Caki2 (cell line): ENCODE measurements at regions not wholly inside any gene's neighbourhood (a gene's known extent, or its start where the extent isn't known, plus 50 kb on each side); places are given as distances from the start of the nearest gene placed in this dataset.

Source experiments
- DNase-seq: peaks from one replicate; pipeline ENCODE4 v3.0.0-alpha.2; 2015; ENCODE audit warnings: low read depth
- in situ Hi-C: cut with HindIII; loops from 2 replicates; pipeline ENCODE4 v1.10.0; 2016; ENCODE audit warnings: low sequenced_read_pairs, low pct_unique_long_range_greater_than_20kb, mixed read lengths

DNA sequence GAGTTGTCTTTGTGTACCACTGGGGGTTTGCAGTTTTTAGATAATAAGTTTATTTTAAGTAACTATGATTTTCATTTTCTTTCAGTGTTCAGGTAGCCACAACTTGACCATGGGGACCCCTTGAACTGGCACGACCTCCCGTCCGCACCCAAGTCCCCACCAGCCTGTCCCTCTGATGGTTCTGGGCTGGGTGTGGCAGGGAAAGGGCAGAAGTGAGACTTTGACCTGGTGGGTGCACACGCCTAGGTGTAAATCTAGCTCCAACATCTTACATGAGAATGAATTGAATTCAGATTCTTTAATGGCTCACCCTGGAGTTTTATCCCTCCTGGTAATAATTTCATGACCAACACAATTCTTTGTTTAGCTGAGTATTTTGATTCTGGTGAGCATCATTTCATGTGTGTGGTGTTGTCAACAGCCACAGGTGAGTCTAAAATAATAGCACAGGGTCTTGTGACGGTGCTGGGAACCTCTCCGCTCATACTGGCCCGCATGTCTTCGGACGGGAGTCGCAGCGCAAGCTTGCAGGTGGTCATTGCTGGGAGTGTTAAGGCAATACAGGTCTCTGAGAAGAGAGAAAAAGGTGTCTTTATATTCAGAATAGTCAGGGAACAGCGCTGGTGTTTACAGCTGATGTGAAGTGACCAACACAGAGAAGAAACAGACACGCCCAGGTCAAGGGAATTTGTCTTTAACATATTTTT lies 50.8 kb upstream of the POFUT2 start:
- in situ Hi-C loops: loop anchor here (25.0 kb wide), 1 partner anchor 174 kb away; no protein-coding TSS in a partner anchor
- DNase-seq: no peak

DNA sequence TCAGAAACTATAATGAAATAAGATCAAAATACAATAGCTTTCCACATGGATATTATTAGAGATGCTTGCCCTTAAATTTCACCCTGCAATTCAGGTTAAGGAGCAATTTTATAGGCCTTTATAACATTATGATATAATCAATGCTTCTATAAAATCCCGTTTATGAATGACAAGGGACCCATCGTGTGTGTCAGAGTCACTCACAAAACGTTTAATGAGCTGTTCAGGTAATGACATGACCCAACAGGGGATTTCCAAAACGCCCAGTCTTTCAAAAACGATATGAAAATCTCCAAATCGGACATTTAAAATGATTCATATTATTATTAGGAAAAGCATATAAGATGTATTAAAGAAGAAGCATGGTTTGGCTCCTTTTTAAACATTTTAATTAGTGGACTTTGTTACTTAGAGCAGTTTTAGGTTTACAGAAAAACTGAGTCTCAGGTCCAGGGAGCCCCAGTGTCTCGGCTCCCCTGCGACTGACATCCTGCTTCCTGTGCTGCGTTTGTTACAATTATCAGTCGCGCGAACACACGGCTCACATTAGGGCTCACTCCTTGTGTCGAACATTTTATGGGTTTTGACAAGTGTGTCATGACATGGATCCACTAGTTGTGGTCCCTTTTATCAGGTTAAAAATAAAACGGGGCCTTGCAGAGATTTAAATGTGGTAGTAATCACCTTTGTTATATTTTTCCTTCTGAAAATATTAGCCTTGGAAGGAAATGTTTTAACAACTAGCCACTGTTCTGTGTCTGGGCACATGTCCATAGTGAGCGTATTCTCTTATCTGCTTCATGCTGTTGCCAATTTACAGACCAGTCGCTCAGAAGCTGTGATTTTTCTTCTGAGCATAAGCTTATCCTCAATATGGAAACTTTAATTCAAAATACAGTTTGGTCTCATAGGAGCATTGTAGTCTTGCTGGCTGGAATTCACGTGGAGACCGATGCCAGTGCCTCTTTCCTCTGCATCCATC lies 52.0 kb upstream of the POFUT2 start:
- DNase-seq: no peak
- in situ Hi-C loops: loop anchor here (25.0 kb wide), 1 partner anchor 173 kb away; no protein-coding TSS in a partner anchor

DNA sequence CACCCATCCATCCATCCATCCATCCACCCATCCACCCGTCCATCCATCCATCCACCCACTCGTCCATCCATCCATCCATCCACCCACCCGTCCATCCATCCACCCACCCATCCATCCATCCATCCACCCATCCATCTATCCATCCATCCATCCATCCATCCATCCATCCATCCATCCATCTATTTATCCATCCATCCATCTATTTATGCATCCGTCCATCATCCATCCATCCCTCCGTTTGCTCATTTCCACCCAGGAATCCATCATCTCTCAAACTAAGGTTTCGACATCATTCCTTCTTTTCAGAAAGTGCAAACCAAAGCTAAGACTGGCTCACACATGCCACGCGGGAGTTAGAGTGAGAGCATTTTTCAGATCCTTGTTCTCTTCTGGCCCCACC lies 52.8 kb upstream of the POFUT2 start:
- in situ Hi-C loops: loop anchor here (25.0 kb wide), 1 partner anchor 172 kb away; no protein-coding TSS in a partner anchor
- no peak for DNase-seq

DNA sequence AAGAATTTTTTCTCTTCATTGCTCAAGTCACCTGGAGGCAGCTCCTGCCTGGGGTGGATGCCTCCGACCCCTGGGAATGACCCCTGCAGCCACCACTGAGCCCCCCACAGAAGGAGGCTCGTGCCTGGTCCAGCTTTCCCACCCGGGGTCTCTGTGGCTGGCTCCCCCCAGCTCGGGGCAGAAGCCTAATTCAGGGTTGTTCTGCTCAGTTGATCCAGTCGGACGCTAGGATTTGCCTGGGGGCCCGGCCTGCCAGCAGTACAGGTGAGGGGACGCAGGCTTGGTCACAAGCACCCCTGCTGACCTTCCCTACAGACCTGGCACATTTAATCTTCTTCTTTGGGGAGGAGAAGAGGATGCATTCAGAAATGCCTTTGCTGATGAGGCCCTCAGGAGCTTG lies 53.6 kb upstream of the POFUT2 start:
- DNase-seq: no peak
- in situ Hi-C loops: loop anchor here (25.0 kb wide), 1 partner anchor 171 kb away; no protein-coding TSS in a partner anchor

DNA sequence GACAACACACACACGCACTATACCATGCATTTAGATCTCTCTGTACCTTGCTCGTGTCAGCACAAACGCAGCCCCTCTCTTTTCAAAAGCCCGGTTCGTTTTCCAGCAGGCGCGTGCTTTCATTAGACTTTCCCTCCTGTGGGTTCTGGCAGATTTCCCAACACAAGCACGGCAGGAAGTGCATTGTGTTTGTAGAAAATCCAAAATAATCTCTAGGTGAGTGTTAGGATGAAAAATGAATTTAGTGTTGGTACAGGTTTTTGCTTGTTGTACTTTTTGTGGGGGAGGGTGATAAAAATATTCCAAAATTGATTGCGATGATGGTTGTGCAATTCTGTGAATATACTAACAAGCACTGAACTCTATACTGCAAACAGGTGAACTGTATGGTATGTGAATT lies 54.1 kb upstream of the POFUT2 start:
- in situ Hi-C loops: loop anchor here (25.0 kb wide), 1 partner anchor 171 kb away; no protein-coding TSS in a partner anchor
- no peak for DNase-seq

DNA sequence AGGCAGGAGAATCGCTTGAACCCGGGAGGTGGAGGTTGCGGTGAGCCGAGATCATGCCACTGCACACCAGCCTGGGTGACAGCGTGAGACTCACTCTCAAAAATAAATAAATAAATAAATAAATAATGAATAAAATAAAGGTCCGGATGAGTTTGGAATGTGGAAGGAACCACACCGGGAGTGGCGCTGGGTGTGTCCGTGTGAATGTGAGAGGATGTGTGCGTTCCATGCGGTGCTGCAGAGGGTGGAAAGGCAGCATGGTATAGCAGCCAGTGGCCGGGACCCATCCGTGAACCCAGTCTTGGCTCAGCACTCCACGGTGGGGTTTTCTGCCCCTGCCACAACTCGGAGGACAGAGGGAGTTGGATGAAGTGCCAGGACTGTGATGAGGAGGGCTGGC lies 56.2 kb upstream of the POFUT2 start:
- in situ Hi-C loops: loop anchor here (25.0 kb wide), 1 partner anchor 168 kb away; no protein-coding TSS in a partner anchor
- DNase-seq: no peak

DNA sequence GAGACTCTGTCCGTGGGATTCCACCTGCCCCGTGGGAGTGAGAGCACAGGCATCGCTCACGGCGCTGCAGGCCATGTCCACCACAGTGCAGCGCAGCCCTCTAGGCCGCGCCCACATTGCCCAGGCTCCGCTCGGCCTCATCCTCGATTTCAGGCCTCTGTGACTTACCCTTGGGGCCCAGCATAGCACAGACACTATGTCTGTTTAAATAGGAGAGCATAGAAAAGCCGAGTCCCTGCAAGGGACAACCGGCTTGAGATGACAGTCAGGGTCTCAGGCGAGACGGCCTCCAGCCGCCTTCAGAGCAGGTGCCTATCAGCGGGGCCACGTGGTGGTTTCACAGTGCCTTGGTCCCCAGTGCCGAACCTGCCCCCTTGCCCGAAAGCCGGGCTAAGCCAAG lies 56.9 kb upstream of the POFUT2 start:
- in situ Hi-C loops: loop anchor here (25.0 kb wide), 1 partner anchor 168 kb away; no protein-coding TSS in a partner anchor
- DNase-seq: no peak

DNA sequence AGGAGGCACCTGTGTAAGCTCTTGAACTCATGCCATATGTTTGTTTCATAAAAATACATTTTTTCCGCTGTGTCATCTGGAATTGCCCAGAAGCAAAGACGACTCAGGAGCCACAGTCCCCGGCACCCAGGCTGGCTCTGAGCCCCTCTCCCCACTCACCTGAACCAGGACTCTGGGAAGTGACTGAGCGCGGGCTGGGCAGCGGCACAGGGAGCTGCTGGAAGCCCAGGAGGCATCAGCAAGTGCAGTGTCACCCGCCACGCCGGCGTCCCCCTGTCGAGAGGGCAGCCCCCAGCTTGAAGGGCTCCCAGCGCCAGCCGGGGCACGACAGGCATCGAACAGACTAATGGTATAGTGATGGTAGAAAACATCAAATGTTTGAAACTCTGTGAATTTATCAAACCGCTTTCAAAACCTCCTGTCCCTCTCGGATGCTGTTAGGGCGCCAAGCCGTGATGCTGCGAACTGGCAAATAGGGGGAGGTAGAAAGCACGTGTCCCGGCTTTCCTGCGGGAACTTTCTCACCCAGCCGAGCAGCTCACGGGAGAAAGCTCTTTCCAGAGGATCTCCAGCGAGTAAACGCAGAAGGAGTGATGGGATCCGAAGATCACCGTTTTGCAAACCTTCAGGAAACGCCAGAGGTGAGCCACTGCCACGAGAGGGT lies 57.8 kb upstream of the COL18A1 start:
- DNase-seq: no peak

DNA sequence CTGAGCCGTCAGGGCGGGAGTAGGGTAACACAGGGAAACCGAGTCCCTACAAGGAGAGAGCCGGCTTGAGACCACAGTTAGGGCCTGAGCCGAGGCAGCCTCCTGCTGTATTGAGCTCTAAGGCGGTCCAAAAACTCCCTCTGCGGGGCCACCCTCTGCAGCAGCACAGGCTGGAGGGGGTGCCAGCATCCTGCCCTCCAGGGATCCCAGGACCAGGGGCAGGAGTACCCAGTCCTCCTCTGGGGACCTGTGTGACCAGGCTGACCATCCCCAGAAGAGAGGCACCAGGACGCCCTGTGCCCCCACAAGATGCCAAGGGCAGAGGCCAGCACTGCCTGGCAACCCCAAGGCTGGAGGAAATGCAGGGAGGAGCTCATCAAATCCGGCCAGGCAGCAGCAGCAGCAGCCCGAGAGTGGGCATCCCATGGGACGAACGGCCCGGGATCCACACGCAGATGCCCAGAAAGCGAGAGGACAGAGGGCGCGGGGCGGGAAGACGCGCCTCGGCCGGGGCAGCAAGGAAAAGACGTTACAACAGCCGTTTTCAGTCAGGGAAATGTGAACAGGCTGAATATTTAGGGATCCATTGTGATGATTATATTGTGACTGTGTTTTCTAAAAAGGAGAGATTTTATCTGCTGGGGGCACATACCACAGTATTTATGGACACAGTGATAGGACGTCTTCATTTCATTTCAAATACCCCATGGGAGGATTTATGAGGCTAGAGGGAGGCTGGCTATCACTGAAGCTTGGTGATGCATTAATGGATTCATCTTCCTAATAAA lies 57.1 kb upstream of the COL18A1 start:
- in situ Hi-C loops: loop anchor here (25.0 kb wide), 1 partner anchor 164 kb away; no protein-coding TSS in a partner anchor
- no peak for DNase-seq

More for the DNA sequence above, 57.8 kb upstream of the COL18A1 start:
- in situ Hi-C loops: loop anchor here (25.0 kb wide), 1 partner anchor 165 kb away; no protein-coding TSS in a partner anchor

DNA sequence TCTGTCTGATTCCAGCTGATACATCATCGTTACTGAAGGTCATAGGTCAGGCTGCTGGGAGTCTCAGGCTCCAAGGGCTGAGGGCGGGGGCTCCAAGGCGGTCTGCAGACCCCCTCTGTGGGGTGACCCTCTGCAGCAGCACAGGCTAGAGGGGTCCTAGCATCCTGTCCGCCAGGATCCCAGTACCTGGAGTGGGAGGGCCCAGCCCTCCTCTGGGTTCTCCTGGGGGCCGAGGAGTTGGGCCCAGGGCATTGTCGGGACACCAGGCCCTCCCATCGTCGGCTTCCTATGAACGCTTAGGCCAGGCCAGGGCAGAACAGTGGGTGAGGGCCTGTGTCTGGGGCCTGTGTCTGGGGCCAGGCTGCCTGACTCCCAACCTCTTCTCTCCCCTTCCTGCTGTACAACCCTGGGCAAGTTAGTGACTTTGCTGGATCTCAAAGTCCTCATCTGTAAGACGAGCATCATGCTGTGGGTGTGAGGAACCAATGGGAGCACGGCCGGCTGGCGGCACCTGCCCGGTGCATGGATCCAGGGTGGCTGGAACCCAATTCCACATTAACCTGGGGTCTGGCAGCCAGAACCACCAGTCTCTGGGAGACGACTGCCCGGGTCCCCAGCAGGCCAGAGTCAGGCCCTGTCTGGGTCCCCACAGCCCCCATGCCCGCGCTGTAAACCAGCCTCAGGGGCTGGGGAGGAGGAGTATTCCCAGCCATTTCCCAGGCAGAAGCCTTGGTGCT lies 56.2 kb upstream of the COL18A1 start:
- no peak for DNase-seq
- in situ Hi-C loops: loop anchor here (25.0 kb wide), 1 partner anchor 164 kb away; no protein-coding TSS in a partner anchor

DNA sequence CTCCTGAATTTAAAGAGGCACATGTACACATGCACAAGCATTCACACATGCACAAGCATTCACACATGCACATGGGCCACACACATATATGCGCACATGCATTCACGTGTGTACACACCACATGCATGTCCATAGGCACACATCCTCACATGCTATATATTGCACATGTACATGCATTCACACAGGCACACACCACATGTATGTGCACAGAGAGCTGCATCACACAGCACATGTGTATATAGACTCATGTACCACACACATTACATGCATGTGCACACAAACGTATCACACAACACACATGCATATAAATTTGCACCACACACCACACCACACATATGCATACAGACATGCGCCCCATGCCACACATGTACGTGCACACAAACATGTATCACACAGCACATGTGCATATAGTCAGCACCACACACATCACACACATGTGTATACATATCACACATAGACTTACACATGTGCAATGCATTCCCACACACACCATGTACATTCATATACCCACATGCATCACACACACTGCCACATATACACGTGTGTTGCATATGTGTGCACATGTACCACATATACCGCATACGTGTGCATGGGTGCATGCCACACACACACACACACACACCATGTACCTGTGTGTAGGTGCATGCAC lies 54.6 kb upstream of the COL18A1 start:
- in situ Hi-C loops: no loop called here
- no peak for DNase-seq

DNA sequence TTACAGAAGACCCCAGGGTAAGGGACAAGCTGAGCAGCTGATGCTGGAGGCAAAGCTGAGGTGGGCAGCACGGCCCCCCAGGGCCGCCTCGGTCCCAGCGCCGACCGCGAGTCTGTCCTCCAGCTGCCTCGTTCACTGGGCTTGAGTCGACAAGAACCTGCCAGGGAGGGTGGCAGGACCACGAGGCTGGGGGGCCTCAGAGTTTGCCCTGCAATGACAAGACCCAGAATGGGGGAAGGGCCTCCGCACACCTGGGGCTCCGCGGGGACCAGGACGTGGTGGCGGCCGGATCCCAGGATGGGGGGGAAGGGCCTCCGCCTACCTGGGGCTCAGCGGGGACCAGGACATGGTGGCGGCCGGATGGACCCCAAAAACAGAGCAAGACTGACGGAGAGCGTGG lies 53.9 kb upstream of the COL18A1 start:
- in situ Hi-C loops: no loop called here
- DNase-seq: no peak

DNA sequence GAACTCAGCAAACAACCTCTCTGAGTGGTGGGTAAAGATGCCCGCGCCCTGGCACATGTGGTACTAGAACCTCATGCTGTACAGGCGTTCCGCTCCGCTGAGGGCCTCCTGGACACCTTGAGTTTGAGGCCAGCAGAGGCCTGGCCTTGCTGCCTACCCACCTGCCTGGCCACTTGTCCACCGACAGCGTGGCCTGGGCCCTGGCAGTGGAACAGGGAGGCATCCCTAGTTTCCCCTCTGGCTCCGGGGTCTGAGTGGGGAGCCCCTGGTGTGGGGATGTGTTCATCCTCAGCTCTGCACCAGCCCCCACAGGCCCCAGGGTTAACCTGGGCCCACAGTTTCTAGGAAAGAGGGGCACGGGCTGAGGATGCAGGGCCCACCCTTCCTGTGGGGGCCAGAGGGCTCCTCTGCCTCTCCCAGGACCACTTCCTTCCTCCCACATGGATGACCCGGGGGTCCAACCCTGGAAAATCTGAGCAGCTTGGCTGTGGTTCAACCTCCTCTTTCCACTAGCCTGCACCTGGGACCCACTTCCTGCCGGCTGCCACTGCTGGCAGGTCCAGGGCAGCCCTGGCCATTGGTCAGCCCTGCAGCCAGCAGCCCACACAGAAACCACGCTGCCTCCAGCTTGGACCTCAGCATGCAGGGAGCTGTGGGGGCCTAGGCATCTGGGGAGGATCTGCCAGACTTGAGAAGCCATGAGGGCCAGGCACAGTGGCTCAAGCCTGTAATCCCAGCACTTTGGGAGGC lies 53.3 kb upstream of the COL18A1 start:
- in situ Hi-C loops: no loop called here
- no peak for DNase-seq

DNA sequence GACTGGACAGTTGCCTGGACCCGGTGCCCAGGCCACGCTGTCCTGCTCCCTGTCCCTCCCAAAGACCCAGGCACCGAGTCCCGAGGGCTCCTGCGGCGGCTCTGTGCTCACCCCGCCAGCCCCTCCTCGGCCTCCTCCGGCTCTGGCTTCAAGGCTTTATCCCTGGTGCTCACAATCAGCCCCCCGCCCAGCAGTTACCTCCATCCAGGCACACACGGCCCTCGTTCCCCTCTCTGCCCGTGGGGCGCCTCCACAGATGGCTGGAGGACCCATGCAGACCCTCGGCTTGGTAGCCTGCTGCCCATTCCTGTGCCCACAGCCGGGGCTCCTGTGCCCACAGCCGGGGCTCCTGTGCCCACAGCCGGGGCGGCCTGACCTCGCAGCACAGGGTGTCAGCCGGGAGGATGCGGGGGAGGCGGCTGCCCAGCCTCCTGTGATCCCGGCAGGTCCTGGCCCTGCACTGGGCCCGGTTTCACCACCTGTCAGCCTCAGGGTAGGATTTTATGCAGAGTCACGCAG lies 52.3 kb upstream of the COL18A1 start:
- in situ Hi-C loops: no loop called here
- DNase-seq: no peak

DNA sequence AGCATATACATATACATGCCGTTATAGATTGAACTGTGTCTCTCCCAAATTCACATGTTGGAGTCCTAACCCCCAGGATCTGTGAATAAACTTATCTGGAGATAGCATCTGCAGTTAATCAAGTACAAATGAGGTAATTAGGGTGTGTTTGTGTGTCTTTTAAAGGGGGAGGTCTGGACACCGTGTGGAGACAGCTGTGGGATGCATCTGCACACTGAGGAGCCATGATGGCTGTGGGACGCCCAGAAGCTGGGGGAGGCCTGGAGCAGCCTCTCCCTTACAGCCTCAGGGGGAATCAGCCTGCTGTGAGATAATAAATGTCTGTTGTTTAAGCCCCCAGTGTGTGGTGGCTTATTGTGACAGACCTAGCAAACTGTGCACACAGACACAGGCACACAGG lies 51.8 kb upstream of the COL18A1 start:
- in situ Hi-C loops: no loop called here
- no peak for DNase-seq

DNA sequence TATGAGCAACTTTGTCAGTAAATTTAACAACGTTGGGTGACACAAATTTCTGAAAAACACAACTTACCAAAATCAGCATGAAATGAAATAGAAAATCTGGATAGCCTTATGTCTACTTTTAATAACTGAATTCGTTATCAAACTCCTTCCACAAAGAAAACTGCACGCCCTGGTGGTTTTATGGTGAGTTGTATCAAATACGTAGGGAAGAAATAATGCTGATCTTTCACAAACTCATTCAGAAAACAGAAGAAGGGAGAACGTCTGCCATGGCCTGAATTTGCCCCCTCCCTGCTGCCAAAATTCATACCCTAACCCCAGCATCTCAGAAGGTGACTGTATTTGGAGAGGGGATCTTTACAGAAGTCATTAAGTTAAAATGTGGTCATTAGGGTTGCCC lies 50.0 kb upstream of the COL18A1 start:
- no peak for DNase-seq

More for the DNA sequence above, 50.0 kb upstream of the COL18A1 start:
- in situ Hi-C loops: no loop called here
